ENCODE measurements at regions not wholly inside any gene's neighbourhood (a gene's known extent, or its start where the extent isn't known, plus 50 kb on each side); places are given as distances from the start of the nearest gene placed in this dataset.
"Not testable (repeated sequence)": the region's sequence is repeated elsewhere in the genome, so short reads cannot be mapped to it uniquely, and the experiment has no call there.

DNA sequence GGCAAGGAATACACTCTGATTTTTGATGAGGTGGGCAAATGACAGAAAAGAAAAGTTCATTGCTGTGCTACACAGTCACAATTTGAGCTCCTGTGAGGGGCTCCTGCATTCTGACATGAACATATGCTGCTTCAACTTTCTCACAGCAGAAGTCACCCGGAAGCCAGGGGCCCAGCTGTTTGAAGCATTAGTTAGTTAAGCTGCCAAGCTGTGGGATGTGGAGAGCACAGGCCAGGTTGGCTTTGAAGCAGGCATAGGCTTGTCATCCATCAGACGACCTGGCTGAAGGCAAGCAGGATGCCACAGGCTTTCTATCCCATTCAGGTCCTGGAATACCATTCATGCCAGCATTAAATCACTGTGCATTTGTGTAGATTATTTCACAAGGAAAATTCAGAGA, 63.1 kb downstream of the MTNR1B start:
- no peak for DNase-seq

- no peak for DNase-seq
These were observed 63.6 kb downstream of the MTNR1B start for GRCh38 chr11:93033093-93033492.

GRCh38 chr11:93034031-93034722, 64.7 kb downstream of the MTNR1B start:
- no peak for DNase-seq

- no peak for DNase-seq
These were observed 65.2 kb downstream of the MTNR1B start for GRCh38 chr11:93034723-93035039.

DNA sequence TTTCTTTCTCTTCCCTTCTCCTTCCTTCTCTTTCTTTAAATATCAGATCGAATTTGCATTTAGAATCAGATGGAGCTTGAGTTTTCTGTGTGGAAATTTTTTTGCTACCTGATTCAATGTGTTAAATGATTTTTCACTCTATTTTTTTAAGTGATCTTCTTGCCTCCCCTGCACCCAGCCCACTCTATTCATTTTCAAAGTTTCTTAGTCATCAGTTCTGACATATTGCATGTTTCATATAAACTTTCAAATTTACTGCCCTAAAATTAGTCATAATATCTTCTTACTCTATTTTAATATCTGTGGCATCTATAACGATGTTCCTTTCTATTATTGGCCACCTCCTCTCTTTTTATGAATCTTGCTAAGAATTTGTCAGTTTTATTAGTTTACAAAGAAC, 69.1 kb downstream of the MTNR1B start:
- DNase-seq, result no peak

- DNase-seq, result no peak
These were observed 70.2 kb downstream of the MTNR1B start for GRCh38 chr11:93039531-93040240.

GRCh38 chr11:93041682-93042081, 72.2 kb downstream of the MTNR1B start:
- no peak for DNase-seq

- DNase-seq, result not testable (repeated sequence)
These were observed 73.7 kb downstream of the MTNR1B start for GRCh38 chr11:93043186-93043585.

- no peak for DNase-seq
These were observed 80.3 kb downstream of the MTNR1B start for GRCh38 chr11:93049740-93050139.

DNA sequence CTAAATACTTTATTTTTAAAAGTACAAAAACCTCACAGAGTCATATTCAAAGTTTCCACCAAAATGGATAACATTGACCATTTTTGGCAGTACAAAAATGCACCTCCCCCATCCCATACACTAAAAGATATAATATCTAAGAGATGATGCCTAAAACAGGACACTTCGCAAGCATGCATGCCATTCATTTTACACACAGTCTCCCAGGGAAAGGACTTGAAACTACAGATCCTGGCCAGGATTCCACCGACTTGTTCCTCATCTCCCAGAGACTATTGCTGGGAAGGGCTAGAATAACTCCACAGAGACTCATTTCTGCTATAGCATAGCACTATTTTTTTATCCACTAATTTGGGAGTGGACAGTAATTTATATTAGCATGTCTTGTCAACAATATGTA, 81.7 kb downstream of the MTNR1B start:
- no peak for DNase-seq

DNA sequence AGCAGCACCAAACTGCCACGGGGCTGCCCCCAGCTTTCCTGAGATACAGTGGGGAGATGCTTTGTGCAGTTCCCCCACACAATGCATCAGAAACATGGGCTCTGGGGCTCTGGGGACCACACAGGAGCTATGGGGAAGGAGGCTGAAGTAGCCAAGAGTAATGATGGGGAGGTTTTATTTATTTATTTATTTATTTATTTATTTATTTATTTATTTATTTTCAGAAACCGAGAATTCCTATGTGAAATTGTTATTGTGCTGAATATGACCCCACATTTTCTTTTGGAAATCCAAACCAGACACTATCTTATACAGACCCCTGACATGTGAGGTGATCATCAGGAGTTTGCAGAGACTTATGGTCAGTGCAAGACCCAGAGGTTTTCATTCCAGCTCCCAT, 84.4 kb downstream of the MTNR1B start:
- DNase-seq, result no peak

DNA sequence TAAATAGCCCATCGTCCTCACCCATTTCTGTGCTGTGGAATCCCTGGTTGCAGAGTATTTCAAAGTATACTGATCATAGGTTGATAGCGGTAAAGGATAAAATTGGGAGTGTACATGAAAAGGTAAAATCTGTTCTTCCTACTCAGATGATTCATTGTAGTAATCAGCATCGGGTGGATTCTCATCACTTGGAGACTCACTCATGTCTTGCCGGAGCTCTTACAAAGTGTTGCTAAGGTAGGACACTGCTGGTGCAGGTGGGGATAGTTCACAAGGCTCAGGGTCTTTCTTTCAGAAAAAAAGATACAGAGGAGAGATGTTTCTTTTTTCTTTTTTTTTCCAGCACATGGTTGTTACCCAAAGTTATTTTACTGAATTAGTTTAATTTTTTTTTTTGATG, 84.8 kb downstream of the MTNR1B start:
- DNase-seq, result no peak

DNA sequence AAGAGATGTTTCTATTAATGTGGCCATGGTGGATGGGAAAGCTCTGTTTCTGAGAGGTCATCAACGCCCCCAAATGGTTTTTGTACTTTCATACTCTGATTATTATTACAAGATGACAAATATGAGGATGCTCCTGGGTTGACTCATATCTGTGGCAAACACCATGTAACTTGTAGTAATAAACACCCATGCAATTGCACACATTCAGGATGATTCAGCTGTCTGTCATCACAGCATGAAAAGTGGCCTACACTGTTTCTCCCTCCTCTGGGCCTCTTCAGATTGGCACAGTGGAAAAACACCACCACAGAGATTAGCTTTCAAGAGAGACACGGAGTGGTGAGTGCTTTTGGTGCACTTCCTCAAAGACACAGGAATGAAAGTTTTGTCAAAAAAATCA, 85.4 kb downstream of the MTNR1B start:
- DNase-seq, result no peak

- peak; percentile 31 for DNase-seq
These were observed 89.9 kb downstream of the MTNR1B start for GRCh38 chr11:93059117-93059957.

DNA sequence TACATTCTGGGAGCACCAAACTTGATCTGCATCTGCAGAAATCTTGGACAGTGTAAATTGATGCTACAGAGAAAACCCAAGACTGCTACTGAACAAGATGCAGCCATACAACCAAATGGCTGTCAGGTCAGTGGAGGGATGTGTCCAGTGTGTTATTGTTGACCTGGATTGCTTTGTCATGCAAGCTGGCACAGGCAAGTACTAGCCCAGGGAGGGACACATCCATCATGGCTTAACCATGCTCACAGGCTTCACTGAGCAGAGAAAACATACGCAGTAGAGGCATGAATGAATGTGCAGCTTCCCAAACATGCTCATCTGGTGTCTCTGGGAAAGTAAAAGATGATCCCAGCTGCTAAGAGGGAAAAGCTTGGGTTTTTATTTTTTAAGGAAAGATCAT, 93.6 kb downstream of the MTNR1B start:
- no peak for DNase-seq

- not testable (repeated sequence) for DNase-seq
These were observed 95.7 kb downstream of the MTNR1B start for GRCh38 chr11:93065074-93065674.

- no peak for DNase-seq
These were observed 98.5 kb downstream of the MTNR1B start for GRCh38 chr11:93067881-93068390.

GRCh38 chr11:93072229-93072914, 102.9 kb downstream of the MTNR1B start:
- DNase-seq, result no peak

DNA sequence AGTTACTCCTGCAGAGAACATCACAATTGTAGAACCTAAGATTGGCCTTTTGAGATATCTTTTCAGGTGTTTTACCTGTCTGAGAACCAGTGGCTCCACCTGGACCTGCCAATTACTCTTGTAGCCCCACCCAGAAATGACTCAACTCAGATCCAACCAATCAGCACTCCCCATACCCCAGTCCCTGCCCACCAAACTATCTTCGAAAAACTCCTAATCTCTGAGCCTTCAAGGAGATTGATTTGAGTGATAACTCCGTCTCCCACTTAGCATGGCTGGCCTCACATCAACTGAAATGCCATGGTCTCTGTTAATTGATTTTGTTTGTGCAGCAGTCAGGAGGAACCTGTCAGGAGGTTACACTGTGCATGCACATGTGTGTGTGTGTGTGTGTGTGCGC, 103.6 kb downstream of the MTNR1B start:
- DNase-seq, result no peak

- DNase-seq, result no peak
These were observed 104.2 kb downstream of the MTNR1B start for GRCh38 chr11:93073508-93074280.

DNA sequence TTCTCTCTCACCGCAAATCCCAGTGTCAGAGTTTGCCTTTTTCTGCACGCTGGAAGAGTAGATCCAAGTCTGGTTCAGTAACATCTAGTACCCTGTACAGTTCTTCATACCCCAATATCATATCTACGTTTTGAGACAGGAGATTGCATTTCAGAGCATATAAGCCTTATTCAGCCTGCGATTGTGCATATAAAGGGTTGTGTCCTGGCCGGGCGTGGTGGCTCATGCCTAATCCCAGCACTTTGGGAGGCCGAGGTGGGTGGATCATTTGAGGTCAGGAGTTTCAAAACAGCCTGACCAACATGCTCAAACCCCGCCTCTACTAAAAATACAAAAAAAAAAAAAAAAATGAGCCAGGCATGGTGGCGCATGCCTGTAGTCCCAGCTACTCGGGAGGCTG, 104.9 kb downstream of the MTNR1B start:
- no peak for DNase-seq

- DNase-seq, result no peak
These were observed 106.3 kb downstream of the MTNR1B start for GRCh38 chr11:93075782-93076181.

Data from NCI-H2227 treated with DMSO at 0.1 percent for 48 hours (cell line).